ENCODE measurements at regions not wholly inside any gene's neighbourhood (a gene's known extent, or its start where the extent isn't known, plus 50 kb on each side); places are given as distances from the start of the nearest gene placed in this dataset.

GRCh38 chr5:27784317-27784716, 745.9 kb upstream of the CDH9 start:
- Histone ChIP-seq H2BK15ac (ENCODE audit: low read length) (no peak overlapping the region), H3K23me2 (ENCODE audit: low read depth, low read length) (no peaks in the 10 kb centered on the region), H3K4me2 (ENCODE audit: insufficient read depth in 1 of 2, low read depth in 2 of 2, low read length in 2 of 2) (no peak overlapping the region), H2BK5ac (ENCODE audit: low read depth, low read length) (no peak overlapping the region), H3K18ac (ENCODE audit: extremely low read depth, low read length) (no peak overlapping the region), H3K56ac (replicated peaks; ENCODE audit: insufficient read length, low read depth, low read length) (no peak overlapping the region), H4K20me1 (replicated peaks in 1 of 2; ENCODE audit: control insufficient read depth in 1 of 2, insufficient read depth in 2 of 2, low read length in 2 of 2) (no peaks in the 10 kb centered on the region), H2BK12ac (ENCODE audit: low read depth, low read length) (no peak overlapping the region), H3K4me1 (replicated peaks in 1 of 4; ENCODE audit: control insufficient read depth in 3 of 4, insufficient read depth in 4 of 4, low read length in 3 of 4) (no peaks in the 10 kb centered on the region), H3K27me3 (replicated peaks in 1 of 4; ENCODE audit: control insufficient read depth in 3 of 4, extremely low read depth in 1 of 4, insufficient read depth in 3 of 4, low read length in 3 of 4) (no peaks in the 10 kb centered on the region), H4K91ac (replicated peaks; ENCODE audit: insufficient read length, low read length) (no peak overlapping the region), H3K23ac (ENCODE audit: insufficient read length) (no peak overlapping the region), H4K5ac (ENCODE audit: insufficient read length, low read depth, low read length) (no peak overlapping the region), H2AFZ (ENCODE audit: low read length) (no peak overlapping the region), H3K79me1 (ENCODE audit: low read depth, low read length) (no peaks in the 10 kb centered on the region), H2AK5ac (ENCODE audit: low read depth, low read length) (no peak overlapping the region), H4K8ac (ENCODE audit: extremely low read depth, insufficient read depth, low read length) (no peak overlapping the region), H2BK120ac (replicated peaks; ENCODE audit: low read depth, low read length) (no peak overlapping the region), H3K4me3 (ENCODE audit: extremely low read depth in 1 of 4, insufficient read depth in 2 of 4, low read depth in 3 of 4, low read length in 4 of 4) (no peak overlapping the region), H2BK20ac (ENCODE audit: low read length) (no peak overlapping the region), H3K14ac (ENCODE audit: insufficient read length) (no peak overlapping the region), H3K4ac (replicated peaks; ENCODE audit: insufficient read length, low read depth, low read length) (no peak overlapping the region), H3K36me3 (ENCODE audit: control insufficient read depth in 2 of 4, insufficient read depth in 4 of 4, low read length in 3 of 4) (no peaks in the 10 kb centered on the region), H3K9ac (replicated peaks in 1 of 4; ENCODE audit: extremely low read depth in 1 of 4, low read depth in 3 of 4, low read length in 3 of 4) (no peak overlapping the region), H3K27ac (ENCODE audit: low read depth, low read length) (no peak overlapping the region), H3K79me2 (ENCODE audit: control insufficient read depth in 1 of 2, insufficient read depth in 2 of 2, low read length in 2 of 2) (no peaks in the 10 kb centered on the region), H3K9me3 (ENCODE audit: insufficient read depth in 2 of 2, low read depth in 1 of 2, low read length in 1 of 2) (no peaks in the 10 kb centered on the region)
- FAIRE-seq (no peak), DNase-seq (ENCODE audit: low read depth in 1 of 2, low spot score in 2 of 2) (no peak)
- 95% methylated on average over 1 of the region's 1 CpG; no CpG with 5 or more reads in 1 of the 2 experiments for WGBS, 2 experiments (ENCODE audit: extremely low coverage in 1 of 2, insufficient coverage in 1 of 2, insufficient read length in 1 of 2, insufficient replicate concordance in 2 of 2, low coverage in 1 of 2, low lambda C conversion rate in 2 of 2, missing lambda C conversion rate in 1 of 2)
- CTCF ChIA-PET (ENCODE audit: partially characterized antibody) = interaction anchor here (0.6 kb wide), 1 partner anchor 57 kb away, joined by 4 read pairs; no protein-coding TSS in a partner anchor
- TF ChIP-seq PHF8 (conservative IDR thresholded peaks at IDR 0.05; ENCODE audit: low read depth, low read length) = no peak
- TF ChIP-seq BRCA1 (IDR thresholded peaks at IDR 0.05; ENCODE audit: low read depth, low read length) = no peak
- TF ChIP-seq SIX5 (IDR thresholded peaks at IDR 0.05; ENCODE audit: low read depth, low read length) = no peak
- POLR2A ChIA-PET (ENCODE audit: partially characterized antibody) = no interaction called here

All from H1 (cell line).